ENCODE measurements at regions not wholly inside any gene's neighbourhood (a gene's known extent, or its start where the extent isn't known, plus 50 kb on each side); places are given as distances from the start of the nearest gene placed in this dataset.

DNA sequence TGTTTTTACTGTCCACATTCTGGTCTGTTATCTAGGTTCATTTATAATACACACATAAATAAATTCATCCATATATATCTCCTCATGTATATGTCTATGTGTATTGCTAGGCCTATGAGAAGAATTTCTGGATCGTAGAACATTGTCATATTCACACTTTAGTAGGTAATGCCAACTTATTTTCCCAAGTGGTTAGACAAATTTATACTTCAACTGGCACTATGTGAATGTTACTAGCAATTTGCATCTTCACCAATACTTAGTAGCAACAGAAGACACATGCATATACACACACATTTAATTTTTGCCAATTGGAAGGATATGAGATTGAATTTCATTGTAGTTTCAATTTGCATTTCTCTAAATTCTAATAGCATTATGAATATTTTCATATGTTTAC is 365.1 kb downstream of the FSCB start:
- TF ChIP-seq, protein P1, sequence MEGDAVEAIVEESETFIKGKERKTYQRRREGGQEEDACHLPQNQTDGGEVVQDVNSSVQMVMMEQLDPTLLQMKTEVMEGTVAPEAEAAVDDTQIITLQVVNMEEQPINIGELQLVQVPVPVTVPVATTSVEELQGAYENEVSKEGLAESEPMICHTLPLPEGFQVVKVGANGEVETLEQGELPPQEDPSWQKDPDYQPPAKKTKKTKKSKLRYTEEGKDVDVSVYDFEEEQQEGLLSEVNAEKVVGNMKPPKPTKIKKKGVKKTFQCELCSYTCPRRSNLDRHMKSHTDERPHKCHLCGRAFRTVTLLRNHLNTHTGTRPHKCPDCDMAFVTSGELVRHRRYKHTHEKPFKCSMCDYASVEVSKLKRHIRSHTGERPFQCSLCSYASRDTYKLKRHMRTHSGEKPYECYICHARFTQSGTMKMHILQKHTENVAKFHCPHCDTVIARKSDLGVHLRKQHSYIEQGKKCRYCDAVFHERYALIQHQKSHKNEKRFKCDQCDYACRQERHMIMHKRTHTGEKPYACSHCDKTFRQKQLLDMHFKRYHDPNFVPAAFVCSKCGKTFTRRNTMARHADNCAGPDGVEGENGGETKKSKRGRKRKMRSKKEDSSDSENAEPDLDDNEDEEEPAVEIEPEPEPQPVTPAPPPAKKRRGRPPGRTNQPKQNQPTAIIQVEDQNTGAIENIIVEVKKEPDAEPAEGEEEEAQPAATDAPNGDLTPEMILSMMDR (IDR thresholded peaks at IDR 0.05), result no peak
- TF ChIP-seq POLR2A (IDR thresholded peaks at IDR 0.05), result no peak
